Duodenal mucosa (tissue), 2 donors: ENCODE measurements at regions not wholly inside any gene's neighbourhood (a gene's known extent, or its start where the extent isn't known, plus 50 kb on each side); places are given as distances from the start of the nearest gene placed in this dataset.
"Not testable (repeated sequence)": the region's sequence is repeated elsewhere in the genome, so short reads cannot be mapped to it uniquely, and the experiment has no call there.

ENCODE experiments used
- H3K27ac ChIP-seq: one replicate; pipeline ENCODE4 v1.7.0; 2013; ENCODE audit warnings: low read depth, low read length
- H3K27me3 ChIP-seq, 2 donors: one replicate each; pipeline ENCODE4 v1.7.0; 2013; ENCODE audit warnings: low read length in 2 of 2, control low read depth in 1 of 2; ENCODE audit not compliant: insufficient read depth in 2 of 2, control insufficient read depth in 1 of 2
- H3K36me3 ChIP-seq, 2 donors: one replicate each; pipeline ENCODE4 v1.7.0; 2013; ENCODE audit warnings: low read length in 2 of 2, control low read depth in 1 of 2; ENCODE audit not compliant: insufficient read depth in 2 of 2, control insufficient read depth in 1 of 2
- H3K4me1 ChIP-seq, 2 donors: one replicate each; pipeline ENCODE4 v1.7.0; 2013; ENCODE audit warnings: low read length in 2 of 2, control low read depth in 1 of 2; ENCODE audit not compliant: insufficient read depth in 2 of 2, control insufficient read depth in 1 of 2
- H3K4me3 ChIP-seq, 2 donors: one replicate each; pipeline ENCODE4 v1.7.0; 2013; ENCODE audit warnings: low read length in 2 of 2, low read depth in 1 of 2
- H3K9ac ChIP-seq, 2 donors: one replicate each; pipeline ENCODE4 v1.7.0; 2013; ENCODE audit warnings: low read length in 2 of 2, low read depth in 1 of 2
- H3K9me3 ChIP-seq, 2 donors: one replicate each; pipeline ENCODE4 v1.7.0; 2013; ENCODE audit warnings: low read length in 2 of 2, control low read depth in 1 of 2; ENCODE audit not compliant: control insufficient read depth in 1 of 2

DNA sequence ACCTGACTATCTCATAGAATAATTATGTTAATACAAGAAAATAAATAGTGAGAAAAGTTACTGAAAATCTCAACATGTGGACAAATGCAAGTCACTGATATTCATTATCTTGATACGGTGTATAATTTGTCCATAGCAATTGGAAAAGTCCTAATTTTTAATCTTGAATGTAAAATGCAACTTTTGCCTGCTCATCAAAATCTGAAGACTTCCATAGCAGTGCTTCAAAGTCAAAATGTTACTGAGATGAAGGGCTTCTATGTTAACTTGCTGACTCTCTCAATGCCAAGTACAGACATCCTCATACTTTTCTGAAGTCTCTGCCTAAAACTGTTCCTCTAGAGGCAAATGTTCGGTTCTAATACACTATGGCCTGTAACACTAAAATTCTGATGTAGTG, 1300.1 kb upstream of the EPHA6 start:
- no peaks in the 10 kb centered on the region for H3K9me3 ChIP-seq
- H3K36me3 ChIP-seq = no peaks in the 10 kb centered on the region
- H3K27ac ChIP-seq = no peak overlapping the region
- peaks cover 5 to 9% of the 10 kb centered on the region in 2 donors for H3K4me1 ChIP-seq
- H3K9ac ChIP-seq = no peak overlapping the region
- no peaks in the 10 kb centered on the region for H3K27me3 ChIP-seq
- no peak overlapping the region for H3K4me3 ChIP-seq

DNA sequence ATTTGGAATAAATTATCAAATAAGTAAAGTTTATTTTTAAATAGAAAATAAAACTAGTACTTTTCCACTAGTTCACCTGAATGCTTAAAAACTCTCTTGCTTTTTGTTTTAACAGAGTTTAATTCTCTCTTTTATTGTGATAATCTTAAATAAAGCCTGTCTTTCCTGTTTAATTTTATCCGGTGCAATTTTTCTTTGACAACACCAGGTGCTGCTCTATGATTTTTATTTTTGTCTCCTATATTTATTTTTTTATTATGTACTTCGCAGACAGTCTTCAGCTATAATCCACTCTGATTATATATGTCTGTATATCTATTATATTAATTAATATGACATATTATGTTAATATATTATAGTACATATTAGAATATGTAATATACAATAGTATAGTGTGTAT, 1293.0 kb upstream of the EPHA6 start:
- Histone ChIP-seq H3K27me3 (no peaks in the 10 kb centered on the region), H3K27ac (no peak overlapping the region), H3K4me3 (no peak overlapping the region), H3K9me3 (no peaks in the 10 kb centered on the region), H3K9ac (no peak overlapping the region), H3K4me1 (no peaks in the 10 kb centered on the region), H3K36me3 (no peaks in the 10 kb centered on the region)

DNA sequence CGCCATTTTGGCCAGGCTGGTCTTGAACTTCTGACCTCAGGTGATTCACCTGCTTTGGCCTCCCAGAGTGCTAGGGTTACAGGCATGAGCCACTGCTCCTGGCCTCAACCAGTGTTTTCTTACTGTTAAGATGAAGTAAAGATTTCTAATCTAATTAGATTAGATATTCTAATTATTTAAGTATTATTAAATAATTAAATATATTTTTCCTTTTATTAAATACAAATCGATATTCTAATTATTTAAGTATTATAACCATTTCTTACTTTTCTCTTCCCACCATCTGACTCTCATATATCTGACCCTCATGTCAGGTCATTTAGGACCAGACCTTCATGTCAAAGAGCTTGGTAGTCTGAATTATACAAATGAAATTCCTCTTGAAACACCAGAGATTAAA, 1291.9 kb upstream of the EPHA6 start:
- no peaks in the 10 kb centered on the region for H3K4me1 ChIP-seq
- no peak overlapping the region for H3K9ac ChIP-seq
- no peak overlapping the region for H3K27ac ChIP-seq
- H3K4me3 ChIP-seq = no peak overlapping the region
- no peaks in the 10 kb centered on the region for H3K36me3 ChIP-seq
- no peaks in the 10 kb centered on the region for H3K9me3 ChIP-seq
- no peaks in the 10 kb centered on the region for H3K27me3 ChIP-seq

DNA sequence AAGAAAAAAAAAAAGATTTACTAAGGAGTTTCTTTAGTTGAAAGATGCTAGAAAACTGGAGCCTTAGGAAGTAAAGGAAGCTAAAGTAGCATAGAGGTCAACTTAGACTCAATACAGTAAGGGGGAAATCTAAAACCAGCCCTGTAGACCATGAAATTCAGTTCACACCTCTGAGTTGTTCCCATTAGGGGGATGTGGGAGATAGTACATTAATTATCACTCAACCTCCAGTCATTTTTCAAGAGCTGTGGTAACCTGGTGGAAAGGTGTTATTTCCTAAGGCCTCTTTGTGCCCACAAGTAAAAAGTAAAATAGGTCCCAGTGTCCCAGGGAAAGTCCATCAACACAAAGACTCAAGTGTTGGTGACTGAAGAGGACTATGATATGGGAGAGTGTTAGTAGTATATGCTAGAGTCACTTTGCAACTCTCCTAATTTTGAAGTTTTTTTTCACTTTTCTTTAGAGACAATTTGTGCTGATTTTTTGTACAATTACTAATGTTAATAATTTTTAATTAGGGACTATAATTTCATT, 1274.4 kb upstream of the EPHA6 start:
- Histone ChIP-seq H3K4me1 (no peaks in the 10 kb centered on the region), H3K9ac (no peak overlapping the region), H3K27me3 (no peaks in the 10 kb centered on the region), H3K4me3 (no peak overlapping the region), H3K27ac (no peak overlapping the region), H3K9me3 (no peaks in the 10 kb centered on the region), H3K36me3 (no peaks in the 10 kb centered on the region)

DNA sequence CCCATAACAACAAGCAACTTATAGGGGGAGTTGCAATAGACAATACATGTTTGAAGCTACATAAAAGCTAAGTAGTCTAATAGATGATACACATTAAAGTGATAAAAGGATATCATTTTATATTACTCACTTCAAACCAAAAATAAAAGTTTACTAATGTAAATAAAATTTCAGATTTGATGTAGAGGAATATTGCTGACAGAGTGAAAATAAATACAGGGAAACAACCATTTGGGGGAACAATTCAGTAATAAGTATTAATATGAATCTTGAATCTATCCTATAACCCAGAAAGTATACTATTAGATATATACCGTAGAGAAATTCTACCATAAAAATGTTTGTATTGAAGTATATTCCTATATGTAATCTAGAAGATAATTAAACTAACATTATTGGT, 1248.9 kb upstream of the EPHA6 start:
- H3K4me1 ChIP-seq = no peaks in the 10 kb centered on the region
- no peaks in the 10 kb centered on the region for H3K27me3 ChIP-seq
- no peaks in the 10 kb centered on the region for H3K9me3 ChIP-seq
- H3K9ac ChIP-seq = no peak overlapping the region
- no peak overlapping the region for H3K4me3 ChIP-seq
- H3K36me3 ChIP-seq = no peaks in the 10 kb centered on the region
- H3K27ac ChIP-seq = no peak overlapping the region

DNA sequence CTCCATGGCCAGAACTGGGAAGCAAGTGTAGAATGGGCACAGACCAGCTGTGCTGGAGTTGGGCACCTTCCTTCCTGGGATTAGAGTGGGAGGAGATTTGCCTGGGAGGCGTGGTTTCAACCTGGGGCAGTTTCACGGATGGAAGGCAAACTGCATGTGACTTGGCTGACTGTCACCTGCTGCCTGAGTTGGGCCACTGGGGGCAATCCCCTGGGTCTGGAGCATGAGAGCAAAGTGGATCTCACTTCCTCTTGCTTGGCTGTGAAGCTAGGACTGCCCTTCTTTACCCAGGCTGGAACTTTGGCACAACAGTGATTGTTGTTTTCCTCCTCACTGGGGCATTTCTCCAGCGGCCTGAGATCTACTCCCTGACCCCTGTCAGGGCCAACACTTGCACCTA, 1247.0 kb upstream of the EPHA6 start:
- Histone ChIP-seq H3K9ac (no peak overlapping the region), H3K36me3 (no peaks in the 10 kb centered on the region), H3K4me3 (no peak overlapping the region), H3K27me3 (no peaks in the 10 kb centered on the region), H3K9me3 (no peaks in the 10 kb centered on the region), H3K4me1 (no peaks in the 10 kb centered on the region), H3K27ac (no peak overlapping the region)

DNA sequence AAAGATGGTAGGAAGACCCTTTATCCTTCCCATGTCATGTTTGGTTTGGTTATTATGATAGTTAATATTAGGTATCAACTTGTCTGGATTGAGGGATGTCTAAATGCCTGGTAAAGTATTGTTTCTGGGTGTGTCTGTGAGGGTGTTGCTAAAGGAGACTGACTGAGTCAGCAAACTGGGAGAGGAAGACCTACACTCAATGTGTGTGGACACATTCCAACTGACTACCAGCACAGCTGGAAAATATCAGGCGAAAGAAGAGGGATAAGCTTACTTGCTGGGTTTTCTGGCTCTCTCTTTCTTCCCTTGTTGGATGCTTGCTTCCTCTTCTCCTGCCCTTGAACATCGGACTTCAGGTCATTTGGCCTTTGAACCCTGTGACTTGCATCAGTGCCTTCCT, 1227.6 kb upstream of the EPHA6 start:
- no peaks in the 10 kb centered on the region for H3K4me1 ChIP-seq
- no peak overlapping the region for H3K4me3 ChIP-seq
- no peaks in the 10 kb centered on the region for H3K27me3 ChIP-seq
- no peak overlapping the region for H3K27ac ChIP-seq
- H3K9me3 ChIP-seq = peaks cover 0 to 3% of the 10 kb centered on the region in 2 donors
- no peaks in the 10 kb centered on the region for H3K36me3 ChIP-seq
- H3K9ac ChIP-seq = no peak overlapping the region

DNA sequence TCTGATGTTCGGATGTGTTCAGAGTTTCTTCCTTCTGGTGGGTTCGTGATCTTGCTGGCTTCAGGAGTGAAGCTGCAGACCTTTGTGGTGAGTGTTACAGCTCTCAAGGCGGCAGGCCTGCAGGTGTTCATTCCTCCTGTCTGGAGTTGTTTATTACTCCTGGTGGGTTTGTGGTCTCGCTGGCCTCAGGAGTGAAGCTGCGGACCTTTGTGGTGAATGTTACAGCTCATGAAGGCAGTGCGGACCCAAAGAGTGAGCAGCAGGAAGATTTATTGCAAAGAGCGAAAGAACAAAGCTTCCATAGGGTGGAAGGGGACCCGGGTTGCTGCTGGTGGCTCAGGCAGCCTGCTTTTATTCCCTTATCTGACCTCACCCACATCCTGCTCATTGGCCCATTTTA, 1226.8 kb upstream of the EPHA6 start:
- H3K4me3 ChIP-seq, H3K9ac ChIP-seq, H3K36me3 ChIP-seq, H3K4me1 ChIP-seq, H3K27ac ChIP-seq, H3K9me3 ChIP-seq, H3K27me3 ChIP-seq: not testable (repeated sequence)

DNA sequence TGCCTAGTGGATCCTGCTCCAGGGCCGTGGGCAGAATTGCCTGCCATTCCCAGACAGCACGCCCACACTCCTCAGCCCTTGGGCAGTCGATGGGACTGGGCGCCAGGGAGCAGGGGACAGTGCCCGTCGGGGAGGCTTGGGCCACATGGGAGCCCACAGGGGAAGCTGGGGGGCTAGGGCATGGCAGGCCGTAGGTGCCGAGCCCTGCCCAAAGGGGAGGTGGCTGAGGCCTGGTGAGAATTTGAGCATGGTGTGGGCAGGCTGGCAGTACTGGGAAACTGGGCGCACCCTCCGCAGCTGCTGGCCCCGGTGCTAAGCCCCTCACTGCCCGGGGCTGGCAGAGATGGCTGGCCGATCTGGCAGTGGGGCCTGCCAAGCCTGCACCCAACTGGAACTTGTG, 1225.9 kb upstream of the EPHA6 start:
- Histone ChIP-seq H3K9ac (no peak overlapping the region), H3K9me3 (peaks cover 0 to 3% of the 10 kb centered on the region in 2 donors)

DNA sequence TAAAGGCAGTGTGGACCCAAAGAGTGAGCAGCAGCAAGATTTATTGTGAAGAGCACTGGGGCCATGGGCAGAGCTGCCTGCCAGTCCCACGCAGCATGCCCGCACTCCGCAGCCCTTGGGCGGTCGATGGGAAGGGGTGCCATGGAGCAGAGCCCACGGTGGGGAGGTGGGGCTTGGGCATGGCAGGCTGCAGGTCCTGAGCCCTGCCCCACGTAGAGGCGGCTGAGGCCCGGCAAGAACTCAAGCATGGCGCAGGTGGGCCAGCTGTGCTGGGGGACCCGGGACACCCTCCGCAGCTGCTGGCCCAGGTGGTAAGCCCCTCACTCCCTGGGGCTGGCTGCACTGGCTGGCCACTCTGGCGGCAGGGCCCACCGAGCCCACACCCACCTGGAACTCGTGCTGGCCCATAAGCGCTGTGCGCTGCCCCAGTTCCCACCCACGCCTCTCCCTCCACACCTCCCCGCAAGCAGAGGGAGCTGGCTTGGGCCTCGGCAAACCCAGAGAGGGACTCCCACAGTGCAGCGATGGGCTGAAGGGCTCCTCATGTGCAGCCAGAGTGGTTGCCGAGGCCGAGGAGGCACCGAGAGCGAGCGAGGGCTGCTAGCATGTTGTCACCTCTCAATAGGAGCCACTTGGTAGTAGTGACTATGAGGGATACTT, 1218.8 kb upstream of the EPHA6 start:
- no peaks in the 10 kb centered on the region for H3K36me3 ChIP-seq
- no peak overlapping the region for H3K27ac ChIP-seq
- no peaks in the 10 kb centered on the region for H3K4me1 ChIP-seq

More for the DNA sequence above, 1225.9 kb upstream of the EPHA6 start:
- no peaks in the 10 kb centered on the region for H3K27me3 ChIP-seq
- H3K4me1 ChIP-seq = no peaks in the 10 kb centered on the region
- no peaks in the 10 kb centered on the region for H3K36me3 ChIP-seq
- no peak overlapping the region for H3K4me3 ChIP-seq
- H3K27ac ChIP-seq = no peak overlapping the region

More for the DNA sequence above, 1218.8 kb upstream of the EPHA6 start:
- no peaks in the 10 kb centered on the region for H3K9me3 ChIP-seq
- H3K4me3 ChIP-seq = no peak overlapping the region
- H3K27me3 ChIP-seq = no peaks in the 10 kb centered on the region
- H3K9ac ChIP-seq = no peak overlapping the region
